ENCODE measurements at regions not wholly inside any gene's neighbourhood (a gene's known extent, or its start where the extent isn't known, plus 50 kb on each side); places are given as distances from the start of the nearest gene placed in this dataset.

GRCh38 chr3:182478369-182478768, 314.9 kb upstream of the ATP11B start:
- Histone ChIP-seq H3K4me3 (no peak overlapping the region), H3K27ac (no peak overlapping the region), H3K9me3 (no peaks in the 10 kb centered on the region), H3K36me3 (no peaks in the 10 kb centered on the region), H3K27me3 (no peaks in the 10 kb centered on the region), H3K4me1 (no peaks in the 10 kb centered on the region)
- DNase-seq: no peak
- intact Hi-C loops (cut with DNase I; ENCODE audit: low total_unique reads): no loop called here
- no peak for TF ChIP-seq CTCF (IDR thresholded peaks at IDR 0.05)
- no peak for TF ChIP-seq POLR2A (IDR thresholded peaks at IDR 0.05)

GRCh38 chr3:182479419-182480336, 313.6 kb upstream of the ATP11B start:
- no peaks in the 10 kb centered on the region for H3K36me3 ChIP-seq
- H3K9me3 ChIP-seq: no peaks in the 10 kb centered on the region
- no peak for TF ChIP-seq CTCF (IDR thresholded peaks at IDR 0.05)
- no peak for TF ChIP-seq POLR2A (IDR thresholded peaks at IDR 0.05)
- no peak for DNase-seq
- no peak overlapping the region for H3K4me3 ChIP-seq
- H3K27ac ChIP-seq: no peak overlapping the region
- no peaks in the 10 kb centered on the region for H3K4me1 ChIP-seq
- intact Hi-C loops (cut with DNase I; ENCODE audit: low total_unique reads): no loop called here
- peaks cover 0 to 5% of the 10 kb centered on the region in 2 donors for H3K27me3 ChIP-seq

GRCh38 chr3:182482705-182483104, 310.6 kb upstream of the ATP11B start:
- intact Hi-C loops (cut with DNase I; ENCODE audit: low total_unique reads): no loop called here
- TF ChIP-seq CTCF (IDR thresholded peaks at IDR 0.05) (no peak), POLR2A (IDR thresholded peaks at IDR 0.05) (no peak)

GRCh38 chr3:182484682-182485081, 308.6 kb upstream of the ATP11B start:
- intact Hi-C loops (cut with DNase I; ENCODE audit: low total_unique reads): no loop called here
- H3K4me1 ChIP-seq: no peaks in the 10 kb centered on the region
- H3K27ac ChIP-seq: no peak overlapping the region
- H3K36me3 ChIP-seq: no peaks in the 10 kb centered on the region
- H3K4me3 ChIP-seq: no peak overlapping the region
- no peaks in the 10 kb centered on the region for H3K9me3 ChIP-seq
- TF ChIP-seq CTCF (IDR thresholded peaks at IDR 0.05) (no peak), POLR2A (IDR thresholded peaks at IDR 0.05) (no peak)
- DNase-seq: no peak
- H3K27me3 ChIP-seq: peaks cover 0 to 5% of the 10 kb centered on the region in 2 donors

More at GRCh38 chr3:182482705-182483104, 310.6 kb upstream of the ATP11B start:
- H3K4me1 ChIP-seq: no peaks in the 10 kb centered on the region
- H3K36me3 ChIP-seq: no peaks in the 10 kb centered on the region
- H3K9me3 ChIP-seq: no peaks in the 10 kb centered on the region
- no peak overlapping the region for H3K27ac ChIP-seq
- no peak overlapping the region for H3K4me3 ChIP-seq
- no peak for DNase-seq
- H3K27me3 ChIP-seq: peaks cover 0 to 5% of the 10 kb centered on the region in 2 donors

- Histone ChIP-seq H3K27ac (no peak overlapping the region), H3K4me1 (no peaks in the 10 kb centered on the region), H3K9me3 (no peaks in the 10 kb centered on the region), H3K4me3 (no peak overlapping the region), H3K27me3 (peaks cover 0 to 5% of the 10 kb centered on the region in 2 donors), H3K36me3 (no peaks in the 10 kb centered on the region)
- intact Hi-C loops (cut with DNase I; ENCODE audit: low total_unique reads): no loop called here
- DNase-seq: no peak
- TF ChIP-seq CTCF (IDR thresholded peaks at IDR 0.05) (no peak), POLR2A (IDR thresholded peaks at IDR 0.05) (no peak)
Measured at GRCh38 chr3:182485301-182485700, 308.0 kb upstream of the ATP11B start.

All from uterus (tissue), 3 donors.